Hepatic stellate cell (primary cell): ENCODE measurements at regions not wholly inside any gene's neighbourhood (a gene's known extent, or its start where the extent isn't known, plus 50 kb on each side); places are given as distances from the start of the nearest gene placed in this dataset.

Experiments used
- DNase-seq: peaks from one replicate; pipeline ENCODE4 v3.0.0; 2011; ENCODE audit warnings: low spot score

- DNase-seq = no peak
Measured at GRCh38 chr10:118175148-118175547, 128.4 kb upstream of the RAB11FIP2 start.

GRCh38 chr10:118173296-118173695 lies 126.6 kb upstream of the RAB11FIP2 start:
- DNase-seq = no peak

- DNase-seq = no peak
Measured at GRCh38 chr10:118171861-118172260, 125.1 kb upstream of the RAB11FIP2 start.

- no peak for DNase-seq
Measured at GRCh38 chr10:118167056-118167700, 120.4 kb upstream of the RAB11FIP2 start.

GRCh38 chr10:118163217-118163616 lies 116.5 kb upstream of the RAB11FIP2 start:
- DNase-seq = no peak

- DNase-seq = no peak
Measured at GRCh38 chr10:118161461-118162246, 114.9 kb upstream of the RAB11FIP2 start.

- DNase-seq = no peak
Measured at GRCh38 chr10:118153287-118153686, 106.5 kb upstream of the RAB11FIP2 start.

- DNase-seq = no peak
Measured at GRCh38 chr10:118151461-118151860, 104.7 kb upstream of the RAB11FIP2 start.

GRCh38 chr10:118148247-118148646 lies 101.5 kb upstream of the RAB11FIP2 start:
- no peak for DNase-seq

GRCh38 chr10:118145256-118145655 lies 98.5 kb upstream of the RAB11FIP2 start:
- DNase-seq = no peak

- DNase-seq = no peak
Measured at GRCh38 chr10:118141471-118141870, 94.7 kb upstream of the RAB11FIP2 start.

GRCh38 chr10:118139321-118139720 lies 92.6 kb upstream of the RAB11FIP2 start:
- DNase-seq = no peak

GRCh38 chr10:118128675-118129074 lies 81.9 kb upstream of the RAB11FIP2 start:
- no peak for DNase-seq

- DNase-seq = no peak
Measured at GRCh38 chr10:118118716-118119115, 72.0 kb upstream of the RAB11FIP2 start.

- DNase-seq = no peak
Measured at GRCh38 chr10:118116715-118117449, 70.1 kb upstream of the RAB11FIP2 start.

GRCh38 chr10:118116362-118116714 lies 69.6 kb upstream of the RAB11FIP2 start:
- DNase-seq = no peak

- no peak for DNase-seq
Measured at GRCh38 chr10:118115701-118116100, 69.0 kb upstream of the RAB11FIP2 start.

GRCh38 chr10:118114992-118115391 lies 68.3 kb upstream of the RAB11FIP2 start:
- no peak for DNase-seq

GRCh38 chr10:118112543-118113125 lies 65.9 kb upstream of the RAB11FIP2 start:
- DNase-seq = no peak

GRCh38 chr10:118110750-118111149 lies 64.0 kb upstream of the RAB11FIP2 start:
- no peak for DNase-seq

- no peak for DNase-seq
Measured at GRCh38 chr10:118108194-118109026, 61.7 kb upstream of the RAB11FIP2 start.

GRCh38 chr10:118107541-118107940 lies 60.8 kb upstream of the RAB11FIP2 start:
- DNase-seq = no peak
